ENCODE measurements at regions not wholly inside any gene's neighbourhood (a gene's known extent, or its start where the extent isn't known, plus 50 kb on each side); places are given as distances from the start of the nearest gene placed in this dataset.

- Histone ChIP-seq H3K4me3 (replicated peaks in 1 of 3; ENCODE audit: low read depth in 2 of 3, low read length in 3 of 3) (no peak overlapping the region), H3K27me3 (ENCODE audit: control insufficient read depth in 2 of 2, insufficient read depth in 2 of 2, low read length in 2 of 2) (no peaks in the 10 kb centered on the region), H3K4me2 (replicated peaks; ENCODE audit: extremely low read depth, low read length, poor library complexity, severe bottlenecking) (no peak overlapping the region), H3K4me1 (ENCODE audit: control insufficient read depth in 1 of 2, insufficient read depth in 2 of 2, low read length in 2 of 2) (no peaks in the 10 kb centered on the region), H3K9me3 (replicated peaks in 1 of 2; ENCODE audit: control insufficient read depth in 1 of 2, insufficient read depth in 1 of 2, low read length in 2 of 2) (no peaks in the 10 kb centered on the region), H4K20me1 (ENCODE audit: insufficient read depth, low read length) (no peaks in the 10 kb centered on the region), H3K9ac (ENCODE audit: insufficient read depth, low read length, poor library complexity, severe bottlenecking) (no peak overlapping the region), H2AFZ (ENCODE audit: insufficient read depth, low read depth, low read length, poor library complexity, severe bottlenecking) (no peak overlapping the region), H3K79me2 (ENCODE audit: insufficient read depth, low read length) (no peaks in the 10 kb centered on the region), H3K36me3 (replicated peaks in 1 of 2; ENCODE audit: control insufficient read depth in 1 of 2, insufficient read depth in 2 of 2, low read length in 2 of 2) (no peaks in the 10 kb centered on the region), H3K27ac (ENCODE audit: low read depth in 1 of 2, low read length in 2 of 2) (no peak overlapping the region)
- intact Hi-C loops (cut with micrococcal nuclease): no loop called here
- WGBS (ENCODE audit: insufficient coverage): 90% methylated on average over 2 of the region's 3 CpGs
- Mint-ChIP-seq H3K27me3 (ENCODE audit: low read depth in 3 of 3) (peaks cover 0 to 2% (median 2%) of the 10 kb centered on the region in 3 donors), H3K4me1 (no peaks in the 10 kb centered on the region), H3K9me3 (peaks cover 2 to 17% (median 4%) of the 10 kb centered on the region in 7 donors), H3K4me3 (no peak overlapping the region), H3K36me3 (no peaks in the 10 kb centered on the region), H3K27ac (no peak overlapping the region)
- DNase-seq: no peak
- TF ChIP-seq CTCF (IDR thresholded peaks at IDR 0.05): no peak
Observed at GRCh38 chr4:15159477-15160019, 157.3 kb downstream of the CPEB2 start.

- Histone ChIP-seq H4K20me1 (ENCODE audit: insufficient read depth, low read length) (no peaks in the 10 kb centered on the region), H3K9ac (ENCODE audit: insufficient read depth, low read length, poor library complexity, severe bottlenecking) (no peak overlapping the region), H3K4me2 (replicated peaks; ENCODE audit: extremely low read depth, low read length, poor library complexity, severe bottlenecking) (no peak overlapping the region), H3K79me2 (ENCODE audit: insufficient read depth, low read length) (no peaks in the 10 kb centered on the region), H3K9me3 (replicated peaks in 1 of 2; ENCODE audit: control insufficient read depth in 1 of 2, insufficient read depth in 1 of 2, low read length in 2 of 2) (no peaks in the 10 kb centered on the region), H3K4me3 (replicated peaks in 1 of 3; ENCODE audit: low read depth in 2 of 3, low read length in 3 of 3) (no peak overlapping the region), H3K36me3 (replicated peaks in 1 of 2; ENCODE audit: control insufficient read depth in 1 of 2, insufficient read depth in 2 of 2, low read length in 2 of 2) (no peaks in the 10 kb centered on the region), H3K27ac (ENCODE audit: low read depth in 1 of 2, low read length in 2 of 2) (no peak overlapping the region), H3K4me1 (ENCODE audit: control insufficient read depth in 1 of 2, insufficient read depth in 2 of 2, low read length in 2 of 2) (no peaks in the 10 kb centered on the region), H2AFZ (ENCODE audit: insufficient read depth, low read depth, low read length, poor library complexity, severe bottlenecking) (no peak overlapping the region), H3K27me3 (ENCODE audit: control insufficient read depth in 2 of 2, insufficient read depth in 2 of 2, low read length in 2 of 2) (no peaks in the 10 kb centered on the region)
- DNase-seq: no peak
- no peak overlapping the region for H3K4me3 Mint-ChIP-seq
- no peak for TF ChIP-seq CTCF (IDR thresholded peaks at IDR 0.05)
- no peaks in the 10 kb centered on the region for H3K36me3 Mint-ChIP-seq
- no CpG with 5 or more reads among the region's 1 CpG for WGBS (ENCODE audit: insufficient coverage)
- peaks cover 2% of the 10 kb centered on the region in 3 donors for H3K27me3 Mint-ChIP-seq (ENCODE audit: low read depth in 3 of 3)
- H3K9me3 Mint-ChIP-seq: peaks cover 0 to 12% (median 4%) of the 10 kb centered on the region in 7 donors
- intact Hi-C loops (cut with micrococcal nuclease): no loop called here
- no peaks in the 10 kb centered on the region for H3K4me1 Mint-ChIP-seq
- no peak overlapping the region for H3K27ac Mint-ChIP-seq
Observed at GRCh38 chr4:15161439-15161838, 159.2 kb downstream of the CPEB2 start.

Data from CD14-positive monocyte (primary cell).